ENCODE measurements at regions not wholly inside any gene's neighbourhood (a gene's known extent, or its start where the extent isn't known, plus 50 kb on each side); places are given as distances from the start of the nearest gene placed in this dataset.

- Histone ChIP-seq H3K36me3 (ENCODE audit: insufficient read depth in 1 of 2, low read depth in 1 of 2) (no peaks in the 10 kb centered on the region), H3K9me3 (no peaks in the 10 kb centered on the region), H3K27me3 (ENCODE audit: insufficient read depth in 3 of 3, low read length in 2 of 3) (peaks cover 0 to 5% (median 0%) of the 10 kb centered on the region in 3 donors), H3K4me3 (no peak overlapping the region), H3K27ac (no peak overlapping the region), H3K4me1 (no peaks in the 10 kb centered on the region)
- 88 to 97% (median 94%) methylated on average over 9 of the region's 9 CpGs for WGBS, 3 donors
- DNase-seq: no peak
- TF ChIP-seq, protein P1, sequence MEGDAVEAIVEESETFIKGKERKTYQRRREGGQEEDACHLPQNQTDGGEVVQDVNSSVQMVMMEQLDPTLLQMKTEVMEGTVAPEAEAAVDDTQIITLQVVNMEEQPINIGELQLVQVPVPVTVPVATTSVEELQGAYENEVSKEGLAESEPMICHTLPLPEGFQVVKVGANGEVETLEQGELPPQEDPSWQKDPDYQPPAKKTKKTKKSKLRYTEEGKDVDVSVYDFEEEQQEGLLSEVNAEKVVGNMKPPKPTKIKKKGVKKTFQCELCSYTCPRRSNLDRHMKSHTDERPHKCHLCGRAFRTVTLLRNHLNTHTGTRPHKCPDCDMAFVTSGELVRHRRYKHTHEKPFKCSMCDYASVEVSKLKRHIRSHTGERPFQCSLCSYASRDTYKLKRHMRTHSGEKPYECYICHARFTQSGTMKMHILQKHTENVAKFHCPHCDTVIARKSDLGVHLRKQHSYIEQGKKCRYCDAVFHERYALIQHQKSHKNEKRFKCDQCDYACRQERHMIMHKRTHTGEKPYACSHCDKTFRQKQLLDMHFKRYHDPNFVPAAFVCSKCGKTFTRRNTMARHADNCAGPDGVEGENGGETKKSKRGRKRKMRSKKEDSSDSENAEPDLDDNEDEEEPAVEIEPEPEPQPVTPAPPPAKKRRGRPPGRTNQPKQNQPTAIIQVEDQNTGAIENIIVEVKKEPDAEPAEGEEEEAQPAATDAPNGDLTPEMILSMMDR (IDR thresholded peaks at IDR 0.05): no peak
- intact Hi-C loops (cut with DNase I): no loop called here
- no peak for ATAC-seq
These were observed 168.2 kb upstream of the IRX6 start for GRCh38 chr16:55155815-55156214.

DNA sequence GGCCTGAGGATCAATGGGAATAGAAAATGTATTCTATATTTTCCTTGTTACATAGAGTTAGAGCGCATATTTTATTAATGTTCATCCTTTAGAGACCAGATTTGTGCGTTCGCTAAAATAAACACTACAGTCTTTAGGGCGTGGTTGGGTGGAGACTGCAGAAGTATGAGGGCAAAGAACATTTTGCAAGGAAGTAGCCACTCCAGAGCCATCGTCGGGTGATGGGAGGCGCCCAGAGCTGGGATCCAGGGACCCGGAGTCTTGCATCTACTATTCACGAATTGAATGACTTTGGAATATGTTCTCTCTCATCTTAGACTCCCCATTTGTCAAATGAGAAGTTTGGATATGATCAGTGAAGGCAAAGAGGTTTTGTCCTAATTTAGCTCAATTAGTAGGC lies 154.2 kb upstream of the IRX6 start:
- ATAC-seq (no peak), DNase-seq (no peak)
- Histone ChIP-seq H3K27me3 (ENCODE audit: insufficient read depth in 3 of 3, low read length in 2 of 3) (no peaks in the 10 kb centered on the region), H3K4me3 (no peak overlapping the region), H3K4me1 (no peaks in the 10 kb centered on the region), H3K9me3 (no peaks in the 10 kb centered on the region), H3K27ac (no peak overlapping the region), H3K36me3 (ENCODE audit: insufficient read depth in 1 of 2, low read depth in 1 of 2) (no peaks in the 10 kb centered on the region)
- WGBS, 3 donors: 91 to 93% (median 92%) methylated on average over 9 of the region's 9 CpGs
- intact Hi-C loops (cut with DNase I): no loop called here
- TF ChIP-seq, protein P1 (IDR thresholded peaks at IDR 0.05): no peak

DNA sequence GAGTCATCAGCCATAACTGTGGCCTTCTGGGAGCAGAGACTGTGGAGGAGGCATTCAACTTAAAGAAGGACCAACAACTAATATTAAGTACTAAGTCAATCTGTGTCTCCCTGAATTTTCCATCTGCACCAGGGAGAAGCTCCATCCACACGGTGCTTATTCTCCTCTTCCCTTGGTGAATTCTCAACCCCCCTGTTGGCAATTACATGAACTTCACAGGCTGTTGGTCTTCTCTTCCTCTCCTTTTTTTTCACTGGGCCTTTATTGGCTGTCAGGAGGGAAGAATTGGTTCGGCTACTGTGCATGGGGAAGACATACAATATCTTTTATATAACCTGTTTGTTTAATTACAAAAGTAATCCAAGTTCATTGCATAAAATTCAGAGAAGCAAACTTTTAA lies 152.8 kb upstream of the IRX6 start:
- Histone ChIP-seq H3K27me3 (ENCODE audit: insufficient read depth in 3 of 3, low read length in 2 of 3) (no peaks in the 10 kb centered on the region), H3K4me1 (no peaks in the 10 kb centered on the region), H3K27ac (no peak overlapping the region), H3K4me3 (no peak overlapping the region), H3K9me3 (no peaks in the 10 kb centered on the region), H3K36me3 (ENCODE audit: insufficient read depth in 1 of 2, low read depth in 1 of 2) (no peaks in the 10 kb centered on the region)
- DNase-seq (no peak), ATAC-seq (no peak)
- 66 to 78% (median 74%) methylated on average over 2 of the region's 2 CpGs for WGBS, 3 donors
- intact Hi-C loops (cut with DNase I): no loop called here
- TF ChIP-seq, protein P1 (IDR thresholded peaks at IDR 0.05): no peak

DNA sequence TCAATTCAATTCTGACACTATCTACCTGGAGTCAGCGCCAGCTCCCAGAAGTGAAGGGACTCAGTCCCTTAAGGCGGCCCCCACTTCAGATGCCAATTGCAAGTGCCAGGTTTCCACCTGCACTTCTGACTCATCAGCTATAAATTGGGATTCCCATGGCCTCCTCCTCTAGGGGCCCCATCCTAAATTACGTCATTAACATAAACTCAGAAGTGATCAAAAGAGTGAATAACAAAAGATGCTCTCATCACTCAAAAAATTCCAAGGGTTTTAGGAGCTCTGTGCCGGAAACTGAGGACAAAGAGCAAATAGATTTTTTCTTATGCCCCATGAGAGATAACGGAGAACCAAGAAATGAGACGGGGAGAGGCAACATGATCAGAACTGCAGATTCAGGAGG lies 148.6 kb upstream of the IRX6 start:
- no peaks in the 10 kb centered on the region for H3K36me3 ChIP-seq (ENCODE audit: insufficient read depth in 1 of 2, low read depth in 1 of 2)
- DNase-seq: no peak
- H3K9me3 ChIP-seq: no peaks in the 10 kb centered on the region
- no peak for ATAC-seq
- no peak overlapping the region for H3K27ac ChIP-seq
- intact Hi-C loops (cut with DNase I): no loop called here
- TF ChIP-seq, protein P1 (IDR thresholded peaks at IDR 0.05): no peak
- no peaks in the 10 kb centered on the region for H3K4me1 ChIP-seq
- H3K4me3 ChIP-seq: no peak overlapping the region
- H3K27me3 ChIP-seq (ENCODE audit: insufficient read depth in 3 of 3, low read length in 2 of 3): no peaks in the 10 kb centered on the region
- 89 to 90% (median 89%) methylated on average over 6 of the region's 6 CpGs for WGBS, 3 donors

DNA sequence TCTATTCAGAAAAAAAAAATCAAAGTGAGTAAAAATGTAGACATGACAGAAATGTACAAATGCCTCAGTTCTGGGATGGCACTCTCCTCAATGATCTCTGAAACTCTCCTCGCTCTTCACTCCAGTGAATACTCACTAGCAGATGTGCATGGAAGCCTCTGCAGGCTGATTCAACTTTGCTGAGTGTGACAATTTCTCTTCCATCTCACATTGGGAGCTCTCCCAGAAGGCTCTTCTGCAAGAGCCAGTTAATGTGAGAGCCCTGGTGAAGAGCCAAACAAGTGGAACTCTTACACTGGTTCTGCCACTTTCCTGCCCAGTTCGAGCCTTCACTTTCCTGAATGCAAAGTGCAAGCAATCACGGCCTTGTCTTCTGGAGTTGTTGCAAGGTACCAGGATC lies 147.1 kb upstream of the IRX6 start:
- no peak for DNase-seq
- intact Hi-C loops (cut with DNase I): no loop called here
- ATAC-seq: no peak
- Histone ChIP-seq H3K27ac (no peak overlapping the region), H3K36me3 (ENCODE audit: insufficient read depth in 1 of 2, low read depth in 1 of 2) (no peaks in the 10 kb centered on the region), H3K4me1 (no peaks in the 10 kb centered on the region), H3K4me3 (no peak overlapping the region), H3K9me3 (no peaks in the 10 kb centered on the region), H3K27me3 (ENCODE audit: insufficient read depth in 3 of 3, low read length in 2 of 3) (no peaks in the 10 kb centered on the region)
- TF ChIP-seq, protein P1 (IDR thresholded peaks at IDR 0.05): no peak
- 67 to 82% (median 73%) methylated on average over 3 of the region's 3 CpGs for WGBS, 3 donors

Data from psoas muscle (tissue), 7 donors.